B cell (primary cell): ENCODE measurements at regions not wholly inside any gene's neighbourhood (a gene's known extent, or its start where the extent isn't known, plus 50 kb on each side); places are given as distances from the start of the nearest gene placed in this dataset.

Source experiments
- ATAC-seq: fragments of 200-7000 bp; cut with Tn5 transposase; one replicate; pipeline ENCODE4 v1.10.0; 2021; ENCODE audit warnings: low read depth, mild to moderate bottlenecking, moderate number of reproducible peaks, moderate library complexity
- CTCF ChIA-PET: fragments of 350-600 bp; sonication (Branson Sonifier 250); formaldehyde crosslinking; loops from one replicate; lab custom pipeline; 2021; ENCODE audit warnings: antibody characterized with exemption, inconsistent platforms; lab: Charles Lee
- POLR2A ChIA-PET: fragments of 350-600 bp; sonication (Branson Sonifier 250); formaldehyde crosslinking; loops from one replicate; lab custom pipeline; 2021; ENCODE audit warnings: antibody characterized with exemption; lab: Charles Lee
- DNase-seq: peaks from one replicate; pipeline ENCODE4 v3.0.0; 2013
- H2AFZ ChIP-seq: 2 replicates; pipeline ENCODE4 v1.6.1; 2012; ENCODE audit warnings: mild to moderate bottlenecking, low read depth, low read length; ENCODE audit not compliant: insufficient read depth, poor library complexity, severe bottlenecking
- H3K27ac ChIP-seq, 2 donors: 1 replicate in 1 of 2; 2 replicates in 1 of 2; pipeline ENCODE4 v1.5.1; 2012 to 2013; ENCODE audit warnings: low read length in 2 of 2, mild to moderate bottlenecking in 2 of 2, moderate library complexity in 1 of 2
- H3K27me3 ChIP-seq, 4 experiments: fragments of 200-600 bp in 1 of 4; sonication (generic) in 1 of 4; replicated peaks in 1 of 4; 1 replicate in 2 of 4; 2 replicates in 2 of 4; pipeline versions ENCODE4 v1.6.1 to v1.7.0; 2013 to 2016; ENCODE audit warnings: low read length in 3 of 4, mild to moderate bottlenecking in 2 of 4, mixed read lengths in 1 of 4, moderate library complexity in 1 of 4; ENCODE audit not compliant: insufficient read depth in 4 of 4, control insufficient read depth in 3 of 4; ENCODE audit errors: control extremely low read depth in 1 of 4
- H3K36me3 ChIP-seq, 2 experiments: replicated peaks in 1 of 2; 1 replicate in 1 of 2; 2 replicates in 1 of 2; pipeline versions ENCODE4 v1.6.1 to v1.7.1; 2013; ENCODE audit warnings: low read length in 1 of 2; ENCODE audit not compliant: insufficient read depth in 2 of 2, control insufficient read depth in 1 of 2; ENCODE audit errors: control extremely low read depth in 1 of 2, extremely low read depth in 1 of 2
- H3K4me1 ChIP-seq, 2 donors: fragments of 200-600 bp in 1 of 2; sonication (generic) in 1 of 2; 1 replicate in 1 of 2; 2 replicates in 1 of 2; pipeline versions ENCODE4 v1.5.1 to v1.6.1; 2013 to 2017; ENCODE audit warnings: low read length in 2 of 2; ENCODE audit not compliant: control insufficient read depth in 2 of 2, insufficient read depth in 2 of 2
- H3K4me2 ChIP-seq: replicated peaks from 2 replicates; pipeline ENCODE3; 2012; ENCODE audit warnings: mild to moderate bottlenecking, low read depth, low read length; ENCODE audit not compliant: poor library complexity, severe bottlenecking
- H3K4me3 ChIP-seq, 5 experiments: fragments of 200-600 bp in 1 of 5; sonication (generic) in 1 of 5; 1 replicate in 3 of 5; 2 replicates in 2 of 5; pipeline versions ENCODE4 v1.5.1 to v1.7.0; 2011 to 2016; ENCODE audit warnings: low read length in 4 of 5, mild to moderate bottlenecking in 4 of 5, low read depth in 2 of 5, control low read depth in 1 of 5, moderate library complexity in 1 of 5; ENCODE audit not compliant: insufficient read depth in 1 of 5; ENCODE audit errors: control extremely low read depth in 1 of 5, extremely low read depth in 1 of 5
- H3K79me2 ChIP-seq: fragments of 200-600 bp; sonication (generic); one replicate; pipeline ENCODE4 v1.6.0; 2016; ENCODE audit warnings: low read length; ENCODE audit not compliant: control insufficient read depth, insufficient read depth
- H3K9ac ChIP-seq: fragments of 200-600 bp; sonication (generic); 2 replicates; pipeline ENCODE4 v1.6.1; 2017; ENCODE audit warnings: mild to moderate bottlenecking, low read length, moderate library complexity
- H3K9me3 ChIP-seq, 3 donors: one replicate each; pipeline versions ENCODE4 v1.6.1 to v1.7.1; 2013; ENCODE audit warnings: low read length in 2 of 3; ENCODE audit not compliant: control insufficient read depth in 2 of 3, insufficient read depth in 1 of 3; ENCODE audit errors: control extremely low read depth in 1 of 3
- H4K20me1 ChIP-seq: 2 replicates; pipeline ENCODE4 v1.6.0; 2012; ENCODE audit warnings: mild to moderate bottlenecking, low read length; ENCODE audit not compliant: insufficient read depth, control insufficient read depth, poor library complexity, severe bottlenecking
- H3K27ac Mint-ChIP-seq: one replicate; pipeline ENCODE4 v1.8.0; 2021; ENCODE audit warnings: mixed read lengths
- H3K27me3 Mint-ChIP-seq: one replicate; pipeline ENCODE4 v1.8.0; 2021; ENCODE audit warnings: mixed read lengths
- H3K4me1 Mint-ChIP-seq: one replicate; pipeline ENCODE4 v1.8.0; 2021; ENCODE audit warnings: mixed read lengths
- H3K4me3 Mint-ChIP-seq: one replicate; pipeline ENCODE4 v1.8.0; 2021; ENCODE audit warnings: mixed read lengths
- H3K9me3 Mint-ChIP-seq: one replicate; pipeline ENCODE4 v1.8.0; 2022; ENCODE audit warnings: mixed read lengths; ENCODE audit not compliant: insufficient read depth
- EZH2 ChIP-seq: IDR thresholded peaks from 2 replicates; pipeline ENCODE4 v1.6.1; 2012; ENCODE audit warnings: borderline replicate concordance, low read depth, mild to moderate bottlenecking, moderate library complexity, low read length; ENCODE audit not compliant: insufficient read depth, poor library complexity, severe bottlenecking
- WGBS: methylation state at CpG from one replicate; pipeline ENCODE4 v1.1.5; 2013; ENCODE audit warnings: missing lambda C conversion rate; ENCODE audit not compliant: insufficient coverage; 5-methylcytosine and 5-hydroxymethylcytosine counted together
- intact Hi-C: fragments of 100-400 bp; cut with micrococcal nuclease; formaldehyde crosslinking; loops from one replicate; pipeline ENCODE4 v1.10.0; 2022
- TF ChIP-seq, protein P1 (sequence below): fragments of 200-600 bp; IDR thresholded peaks from one replicate; pipeline ENCODE4 v1.8.0; 2022; ENCODE audit warnings: antibody characterized with exemption, mild to moderate bottlenecking

DNA sequence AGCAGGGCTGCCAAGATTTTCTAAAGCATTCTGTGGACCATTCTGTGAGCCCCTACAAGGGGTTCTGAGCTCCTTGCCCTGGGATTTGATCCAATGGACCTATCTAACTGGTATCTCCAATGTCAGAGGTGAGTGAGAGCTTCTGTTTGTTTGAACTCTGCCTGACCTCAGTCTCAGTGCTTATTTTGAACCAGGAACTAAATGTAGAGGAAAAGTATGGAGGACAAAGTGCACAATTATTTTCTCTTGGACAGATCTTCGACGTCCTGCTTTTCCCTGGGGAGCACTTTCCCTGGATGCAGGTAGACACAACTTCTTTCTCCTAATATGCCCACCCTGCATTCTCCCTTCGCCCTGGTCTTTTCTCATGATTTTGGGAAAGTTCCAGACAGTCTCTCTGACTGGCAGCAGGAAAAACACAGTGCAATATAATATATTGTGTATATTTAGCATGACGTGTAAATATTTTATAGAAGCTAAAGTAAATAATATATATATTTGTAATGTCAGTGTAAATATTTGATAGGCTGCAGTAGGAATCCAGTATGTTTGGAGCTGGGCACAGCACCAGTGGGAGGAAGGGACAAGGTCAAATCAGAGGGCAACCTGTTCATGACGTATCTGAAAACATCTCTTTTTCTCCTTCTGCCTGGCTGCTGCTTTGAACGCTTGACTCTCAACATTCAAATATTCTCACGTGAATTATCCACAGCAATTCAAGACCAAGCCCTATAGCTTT lies 184.0 kb upstream of the LYZL1 start:
- Histone ChIP-seq H3K27me3 (peaks cover 0 to 3% (median 0%) of the 10 kb centered on the region in 4 experiments), H4K20me1 (no peaks in the 10 kb centered on the region), H3K4me2 (no peak overlapping the region), H2AFZ (no peak overlapping the region), H3K36me3 (no peaks in the 10 kb centered on the region), H3K79me2 (no peaks in the 10 kb centered on the region), H3K27ac (no peak overlapping the region), H3K9ac (no peak overlapping the region), H3K4me3 (no peak overlapping the region), H3K4me1 (no peaks in the 10 kb centered on the region), H3K9me3 (peaks cover 0 to 11% (median 0%) of the 10 kb centered on the region in 3 donors)
- no peaks in the 10 kb centered on the region for H3K9me3 Mint-ChIP-seq
- POLR2A ChIA-PET = no interaction called here
- CTCF ChIA-PET = interaction anchor here (0.5 kb wide), 1 partner anchor 1832 kb away, joined by 3 read pairs; no protein-coding TSS in a partner anchor
- DNase-seq = no peak
- no peaks in the 10 kb centered on the region for H3K4me1 Mint-ChIP-seq
- no peak overlapping the region for H3K27ac Mint-ChIP-seq
- no peak for TF ChIP-seq EZH2
- TF ChIP-seq, protein P1, sequence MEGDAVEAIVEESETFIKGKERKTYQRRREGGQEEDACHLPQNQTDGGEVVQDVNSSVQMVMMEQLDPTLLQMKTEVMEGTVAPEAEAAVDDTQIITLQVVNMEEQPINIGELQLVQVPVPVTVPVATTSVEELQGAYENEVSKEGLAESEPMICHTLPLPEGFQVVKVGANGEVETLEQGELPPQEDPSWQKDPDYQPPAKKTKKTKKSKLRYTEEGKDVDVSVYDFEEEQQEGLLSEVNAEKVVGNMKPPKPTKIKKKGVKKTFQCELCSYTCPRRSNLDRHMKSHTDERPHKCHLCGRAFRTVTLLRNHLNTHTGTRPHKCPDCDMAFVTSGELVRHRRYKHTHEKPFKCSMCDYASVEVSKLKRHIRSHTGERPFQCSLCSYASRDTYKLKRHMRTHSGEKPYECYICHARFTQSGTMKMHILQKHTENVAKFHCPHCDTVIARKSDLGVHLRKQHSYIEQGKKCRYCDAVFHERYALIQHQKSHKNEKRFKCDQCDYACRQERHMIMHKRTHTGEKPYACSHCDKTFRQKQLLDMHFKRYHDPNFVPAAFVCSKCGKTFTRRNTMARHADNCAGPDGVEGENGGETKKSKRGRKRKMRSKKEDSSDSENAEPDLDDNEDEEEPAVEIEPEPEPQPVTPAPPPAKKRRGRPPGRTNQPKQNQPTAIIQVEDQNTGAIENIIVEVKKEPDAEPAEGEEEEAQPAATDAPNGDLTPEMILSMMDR = no peak
- peaks cover 4% of the 10 kb centered on the region for H3K27me3 Mint-ChIP-seq
- intact Hi-C loops = no loop called here
- no peak overlapping the region for H3K4me3 Mint-ChIP-seq
- ATAC-seq = no peak
- WGBS = 94% methylated on average over 3 of the region's 7 CpGs

DNA sequence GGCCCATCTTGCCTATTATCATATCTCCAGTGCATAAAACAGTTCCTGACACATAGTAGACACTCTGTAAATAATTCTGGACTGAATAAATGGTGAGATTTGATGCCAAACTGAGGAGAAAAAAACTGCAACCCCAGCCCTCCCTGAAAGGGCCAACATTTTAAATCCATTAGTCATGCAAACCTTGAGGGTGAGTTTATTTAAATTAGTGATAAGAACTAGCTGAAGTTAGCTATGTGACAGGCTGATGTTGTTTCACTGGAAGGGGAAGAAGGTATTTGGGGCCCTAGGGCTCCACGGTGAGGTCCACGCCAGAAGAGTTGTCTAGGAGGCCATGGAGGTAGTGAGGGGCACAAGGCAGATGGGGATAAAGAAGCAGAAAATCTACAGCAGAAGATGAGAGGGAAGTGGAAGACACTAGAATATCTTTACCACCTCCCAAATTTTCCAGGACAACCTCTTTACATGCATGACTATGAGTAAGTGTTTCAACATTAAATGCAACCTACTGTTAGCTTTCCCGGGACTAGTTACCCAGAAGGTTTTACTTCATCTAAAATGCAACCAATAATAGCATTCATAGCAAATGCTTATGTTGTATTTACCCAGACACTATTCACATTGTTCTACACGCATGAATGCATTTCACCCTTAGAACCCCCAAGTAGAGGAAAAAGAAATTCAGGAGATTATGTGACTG lies 183.2 kb upstream of the LYZL1 start:
- Histone ChIP-seq H3K4me3 (no peak overlapping the region), H4K20me1 (no peaks in the 10 kb centered on the region), H3K36me3 (no peaks in the 10 kb centered on the region), H3K9me3 (peaks cover 0 to 7% (median 0%) of the 10 kb centered on the region in 3 donors), H3K27me3 (no peaks in the 10 kb centered on the region), H3K27ac (no peak overlapping the region), H3K4me1 (no peaks in the 10 kb centered on the region), H3K9ac (no peak overlapping the region), H3K79me2 (no peaks in the 10 kb centered on the region), H2AFZ (no peak overlapping the region), H3K4me2 (no peak overlapping the region)
- whole genome bisulfite sequencing = 80% methylated on average over 2 of the region's 4 CpGs
- H3K4me3 Mint-ChIP-seq = no peak overlapping the region
- TF ChIP-seq, protein P1 = no peak
- no peak for TF ChIP-seq EZH2
- intact Hi-C loops = no loop called here
- no peak overlapping the region for H3K27ac Mint-ChIP-seq
- ATAC-seq (no peak), DNase-seq (no peak)
- H3K4me1 Mint-ChIP-seq = no peaks in the 10 kb centered on the region
- CTCF ChIA-PET = no interaction called here
- H3K9me3 Mint-ChIP-seq = no peaks in the 10 kb centered on the region
- POLR2A ChIA-PET = no interaction called here
- H3K27me3 Mint-ChIP-seq = peaks cover 4% of the 10 kb centered on the region
